K562 (cell line): ENCODE measurements at regions not wholly inside any gene's neighbourhood (a gene's known extent, or its start where the extent isn't known, plus 50 kb on each side); places are given as distances from the start of the nearest gene placed in this dataset.

Experiments
- CC2D1A ChIP-seq: fragments of 450-650 bp; IDR thresholded peaks from 2 replicates; pipeline ENCODE4 v1.6.1; 2017; ENCODE audit warnings: mild to moderate bottlenecking
- CTBP1 ChIP-seq: fragments of 450-650 bp; IDR thresholded peaks from 2 replicates; pipeline ENCODE4 v1.6.1; 2016; ENCODE audit warnings: borderline replicate concordance
- DNMT1 ChIP-seq: fragments of 450-650 bp; IDR thresholded peaks from 2 replicates; pipeline ENCODE4 v1.6.1; 2016; ENCODE audit warnings: antibody characterized with exemption, mild to moderate bottlenecking
- FOSL1 ChIP-seq: fragments of 200-800 bp; sonication (Bioruptor generic); conservative IDR thresholded peaks from 2 replicates; pipeline ENCODE4 v1.6.1; 2016; ENCODE audit warnings: missing genetic modification characterization, missing compliant biosample characterization
- GABPA ChIP-seq: fragments of 200-800 bp; sonication (Bioruptor generic); conservative IDR thresholded peaks from 2 replicates; pipeline ENCODE4 v1.6.1; 2016; ENCODE audit warnings: low read depth, missing genetic modification characterization, missing compliant biosample characterization
- JUNB ChIP-seq: fragments of 450-650 bp; formaldehyde crosslinking; conservative IDR thresholded peaks from 2 replicates; pipeline ENCODE4 v1.4.0; 2020; ENCODE audit warnings: mild to moderate bottlenecking
- JUND ChIP-seq, 2 experiments: IDR thresholded peaks; 2 replicates in 1 of 2; 3 replicates in 1 of 2; pipeline ENCODE4 v1.6.1; 2011; ENCODE audit warnings: borderline replicate concordance in 2 of 2, low read depth in 2 of 2, low read length in 2 of 2, improper control_type of control experiment in 1 of 2, missing biosample characterization in 1 of 2, missing genetic modification characterization in 1 of 2, missing genetic modification reagents in 1 of 2
- KDM2B ChIP-seq: fragments of 250-450 bp; sonication (Bioruptor Pico); IDR thresholded peaks from 2 replicates; pipeline ENCODE4 v1.8.0; 2021; ENCODE audit warnings: mild to moderate bottlenecking, moderate library complexity
- SRSF3 ChIP-seq: fragments of 200-400 bp; formaldehyde crosslinking; IDR thresholded peaks from 2 replicates; pipeline ENCODE4 v1.6.1; 2016; ENCODE audit warnings: mild to moderate bottlenecking, low read length, moderate library complexity; ENCODE audit not compliant: insufficient read depth
- THRAP3 ChIP-seq: fragments of 450-650 bp; IDR thresholded peaks from 2 replicates; pipeline ENCODE4 v1.6.1; 2016; ENCODE audit warnings: mild to moderate bottlenecking, inconsistent platforms, borderline replicate concordance
- TF ChIP-seq, protein P1 (sequence below): IDR thresholded peaks from 2 replicates; pipeline ENCODE4 v1.6.1; 2014; ENCODE audit warnings: antibody characterized with exemption
- TF ChIP-seq, protein P2 (sequence below): sonication (generic); formaldehyde crosslinking; IDR thresholded peaks from 2 replicates; pipeline ENCODE4 v1.9.0; 2022; ENCODE audit warnings: mild to moderate bottlenecking, missing genetic modification reagents
- TF ChIP-seq, protein P3 (sequence below): fragments of 450-650 bp; IDR thresholded peaks from 2 replicates; pipeline ENCODE4 v1.6.1; 2016
- TF ChIP-seq, protein P4 (sequence below), 2 experiments: IDR thresholded peaks; 2 replicates each; pipeline ENCODE4 v1.6.1; 2012; ENCODE audit warnings: improper control_type of control experiment in 2 of 2, low read depth in 2 of 2, low read length in 2 of 2, borderline replicate concordance in 1 of 2
- TF ChIP-seq, protein P5 (sequence below), 2 experiments: IDR thresholded peaks in 1 of 2; conservative IDR thresholded peaks in 1 of 2; 2 replicates each; pipeline ENCODE4 v1.6.1; 2016; ENCODE audit warnings: low read depth in 2 of 2, mild to moderate bottlenecking in 1 of 2, missing compliant biosample characterization in 1 of 2, missing genetic modification characterization in 1 of 2, moderate library complexity in 1 of 2

DNA sequence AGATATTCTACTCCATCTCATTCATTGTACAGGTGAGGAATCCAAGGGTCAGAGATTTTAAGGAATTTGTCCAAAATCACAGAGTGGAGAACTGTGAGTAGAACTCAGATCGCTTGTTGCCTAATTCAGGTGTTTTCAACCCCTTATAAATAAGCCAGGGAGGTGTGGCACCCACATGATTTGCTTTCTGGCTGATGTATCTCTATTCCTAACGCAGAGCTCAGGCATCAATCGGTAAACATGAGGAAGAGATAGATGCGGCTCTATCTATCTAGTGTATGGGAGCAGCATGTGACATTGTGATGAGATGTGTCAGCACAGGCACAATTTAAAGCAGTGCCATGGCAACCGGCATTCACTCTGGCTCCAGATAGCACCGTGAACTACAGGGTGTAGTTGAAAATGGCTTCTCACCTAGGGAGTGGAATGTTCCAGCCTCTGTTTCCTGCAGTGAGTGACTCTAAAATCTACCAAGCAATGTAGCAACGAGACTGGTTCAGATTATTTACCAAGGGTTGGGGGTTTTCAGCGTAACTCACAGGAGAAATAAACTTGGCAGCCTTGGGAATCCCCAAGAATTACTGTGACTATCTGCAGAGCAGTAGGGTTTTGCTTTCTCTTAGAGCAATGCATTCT, 53.4 kb upstream of the SUB1 start (continued):
- TF ChIP-seq THRAP3 (no peak), KDM2B (CRISPR knock-in tag) (no peak), SRSF3 (no peak), JUNB (no peak), JUND (IDR thresholded peaks at IDR 0.05; ENCODE audit: borderline replicate concordance, low read depth, low read length) (peak; percentile 22; the same call in 1 of the 2 replicates), JUND (tag; IDR thresholded peaks at IDR 0.05; ENCODE audit: borderline replicate concordance, low read depth, low read length) (no peak), CC2D1A (no peak), GABPA (0 out of 2 replicates have a peak, but pooled peaks have one; percentile 8), DNMT1 (no peak), CTBP1 (peak; percentile 84), FOSL1 (tag) (peak; percentile 50; the same call in 1 of the 2 replicates)
- TF ChIP-seq, protein P1, sequence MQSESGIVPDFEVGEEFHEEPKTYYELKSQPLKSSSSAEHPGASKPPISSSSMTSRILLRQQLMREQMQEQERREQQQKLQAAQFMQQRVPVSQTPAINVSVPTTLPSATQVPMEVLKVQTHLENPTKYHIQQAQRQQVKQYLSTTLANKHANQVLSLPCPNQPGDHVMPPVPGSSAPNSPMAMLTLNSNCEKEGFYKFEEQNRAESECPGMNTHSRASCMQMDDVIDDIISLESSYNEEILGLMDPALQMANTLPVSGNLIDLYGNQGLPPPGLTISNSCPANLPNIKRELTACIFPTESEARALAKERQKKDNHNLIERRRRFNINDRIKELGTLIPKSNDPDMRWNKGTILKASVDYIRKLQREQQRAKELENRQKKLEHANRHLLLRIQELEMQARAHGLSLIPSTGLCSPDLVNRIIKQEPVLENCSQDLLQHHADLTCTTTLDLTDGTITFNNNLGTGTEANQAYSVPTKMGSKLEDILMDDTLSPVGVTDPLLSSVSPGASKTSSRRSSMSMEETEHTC, result 0 out of 2 replicates have a peak, but pooled peaks have one; percentile 29
- TF ChIP-seq, protein P2, sequence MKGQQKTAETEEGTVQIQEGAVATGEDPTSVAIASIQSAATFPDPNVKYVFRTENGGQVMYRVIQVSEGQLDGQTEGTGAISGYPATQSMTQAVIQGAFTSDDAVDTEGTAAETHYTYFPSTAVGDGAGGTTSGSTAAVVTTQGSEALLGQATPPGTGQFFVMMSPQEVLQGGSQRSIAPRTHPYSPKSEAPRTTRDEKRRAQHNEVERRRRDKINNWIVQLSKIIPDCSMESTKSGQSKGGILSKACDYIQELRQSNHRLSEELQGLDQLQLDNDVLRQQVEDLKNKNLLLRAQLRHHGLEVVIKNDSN (CRISPR knock-in tag), result peak; percentile 45; the same call in 1 of the 2 replicates
- TF ChIP-seq, protein P3, sequence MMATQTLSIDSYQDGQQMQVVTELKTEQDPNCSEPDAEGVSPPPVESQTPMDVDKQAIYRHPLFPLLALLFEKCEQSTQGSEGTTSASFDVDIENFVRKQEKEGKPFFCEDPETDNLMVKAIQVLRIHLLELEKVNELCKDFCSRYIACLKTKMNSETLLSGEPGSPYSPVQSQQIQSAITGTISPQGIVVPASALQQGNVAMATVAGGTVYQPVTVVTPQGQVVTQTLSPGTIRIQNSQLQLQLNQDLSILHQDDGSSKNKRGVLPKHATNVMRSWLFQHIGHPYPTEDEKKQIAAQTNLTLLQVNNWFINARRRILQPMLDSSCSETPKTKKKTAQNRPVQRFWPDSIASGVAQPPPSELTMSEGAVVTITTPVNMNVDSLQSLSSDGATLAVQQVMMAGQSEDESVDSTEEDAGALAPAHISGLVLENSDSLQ, result peak; percentile 59
- TF ChIP-seq, protein P4, sequence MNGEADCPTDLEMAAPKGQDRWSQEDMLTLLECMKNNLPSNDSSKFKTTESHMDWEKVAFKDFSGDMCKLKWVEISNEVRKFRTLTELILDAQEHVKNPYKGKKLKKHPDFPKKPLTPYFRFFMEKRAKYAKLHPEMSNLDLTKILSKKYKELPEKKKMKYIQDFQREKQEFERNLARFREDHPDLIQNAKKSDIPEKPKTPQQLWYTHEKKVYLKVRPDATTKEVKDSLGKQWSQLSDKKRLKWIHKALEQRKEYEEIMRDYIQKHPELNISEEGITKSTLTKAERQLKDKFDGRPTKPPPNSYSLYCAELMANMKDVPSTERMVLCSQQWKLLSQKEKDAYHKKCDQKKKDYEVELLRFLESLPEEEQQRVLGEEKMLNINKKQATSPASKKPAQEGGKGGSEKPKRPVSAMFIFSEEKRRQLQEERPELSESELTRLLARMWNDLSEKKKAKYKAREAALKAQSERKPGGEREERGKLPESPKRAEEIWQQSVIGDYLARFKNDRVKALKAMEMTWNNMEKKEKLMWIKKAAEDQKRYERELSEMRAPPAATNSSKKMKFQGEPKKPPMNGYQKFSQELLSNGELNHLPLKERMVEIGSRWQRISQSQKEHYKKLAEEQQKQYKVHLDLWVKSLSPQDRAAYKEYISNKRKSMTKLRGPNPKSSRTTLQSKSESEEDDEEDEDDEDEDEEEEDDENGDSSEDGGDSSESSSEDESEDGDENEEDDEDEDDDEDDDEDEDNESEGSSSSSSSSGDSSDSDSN (IDR thresholded peaks at IDR 0.05; ENCODE audit: borderline replicate concordance in 1 of 2, low read depth in 2 of 2, low read length in 2 of 2), result no peak
- TF ChIP-seq, protein P5, sequence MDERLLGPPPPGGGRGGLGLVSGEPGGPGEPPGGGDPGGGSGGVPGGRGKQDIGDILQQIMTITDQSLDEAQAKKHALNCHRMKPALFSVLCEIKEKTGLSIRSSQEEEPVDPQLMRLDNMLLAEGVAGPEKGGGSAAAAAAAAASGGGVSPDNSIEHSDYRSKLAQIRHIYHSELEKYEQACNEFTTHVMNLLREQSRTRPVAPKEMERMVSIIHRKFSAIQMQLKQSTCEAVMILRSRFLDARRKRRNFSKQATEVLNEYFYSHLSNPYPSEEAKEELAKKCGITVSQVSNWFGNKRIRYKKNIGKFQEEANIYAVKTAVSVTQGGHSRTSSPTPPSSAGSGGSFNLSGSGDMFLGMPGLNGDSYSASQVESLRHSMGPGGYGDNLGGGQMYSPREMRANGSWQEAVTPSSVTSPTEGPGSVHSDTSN (CRISPR knock-in tag; IDR thresholded peaks at IDR 0.05; ENCODE audit: low read depth), result no peak
- TF ChIP-seq, protein P5 (tag; conservative IDR thresholded peaks at IDR 0.05; ENCODE audit: low read depth), result 0 out of 2 replicates have a peak, but pooled peaks have one; percentile 24
